Uterus (tissue), 2 donors: ENCODE measurements at regions not wholly inside any gene's neighbourhood (a gene's known extent, or its start where the extent isn't known, plus 50 kb on each side); places are given as distances from the start of the nearest gene placed in this dataset.

Experiments used
- CTCF ChIP-seq, 4 experiments: fragments of 200-600 bp in 2 of 4; fragments of 450-650 bp in 2 of 4; sonication (generic) in 2 of 4; IDR thresholded peaks; one replicate each; pipeline ENCODE4 v1.5.1; 2016 to 2019; ENCODE audit warnings: antibody characterized with exemption in 4 of 4, mild to moderate bottlenecking in 2 of 4, moderate library complexity in 1 of 4
- POLR2A ChIP-seq, 2 donors: fragments of 450-650 bp; IDR thresholded peaks; one replicate each; pipeline ENCODE4 v1.6.1; 2016; ENCODE audit warnings: antibody characterized with exemption in 2 of 2, mild to moderate bottlenecking in 1 of 2, moderate library complexity in 1 of 2

GRCh38 chr1:106889059-106889458 lies 167.4 kb upstream of the PRMT6 start:
- no peak for TF ChIP-seq POLR2A (IDR thresholded peaks at IDR 0.05)
- TF ChIP-seq CTCF (IDR thresholded peaks at IDR 0.05), result no peak
